NCI-H146 (cell line): ENCODE measurements at regions not wholly inside any gene's neighbourhood (a gene's known extent, or its start where the extent isn't known, plus 50 kb on each side); places are given as distances from the start of the nearest gene placed in this dataset.

ENCODE experiments used
- DNase-seq: peaks from one replicate; lab custom pipeline; 2025; lab: John Stamatoyannopoulos, UW

DNA sequence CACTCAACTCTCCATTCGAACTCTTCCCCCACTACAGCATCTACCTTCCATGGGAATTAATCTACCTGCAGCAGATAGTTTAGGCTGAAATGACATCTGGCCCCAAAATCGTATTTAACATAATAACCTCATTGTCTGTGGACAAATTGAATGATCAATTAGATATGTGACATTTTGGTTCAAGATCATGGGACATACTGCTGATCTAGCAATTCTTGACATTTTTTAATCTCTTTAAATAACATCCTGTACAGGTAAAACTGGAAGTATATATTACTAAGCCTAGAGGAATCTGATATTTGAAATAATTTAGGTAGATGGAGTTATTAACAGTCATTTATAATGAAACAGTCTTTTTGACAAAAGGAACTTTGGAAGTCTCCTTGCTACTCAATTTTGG is 702.5 kb downstream of the NLGN4X start:
- no peak for DNase-seq

DNA sequence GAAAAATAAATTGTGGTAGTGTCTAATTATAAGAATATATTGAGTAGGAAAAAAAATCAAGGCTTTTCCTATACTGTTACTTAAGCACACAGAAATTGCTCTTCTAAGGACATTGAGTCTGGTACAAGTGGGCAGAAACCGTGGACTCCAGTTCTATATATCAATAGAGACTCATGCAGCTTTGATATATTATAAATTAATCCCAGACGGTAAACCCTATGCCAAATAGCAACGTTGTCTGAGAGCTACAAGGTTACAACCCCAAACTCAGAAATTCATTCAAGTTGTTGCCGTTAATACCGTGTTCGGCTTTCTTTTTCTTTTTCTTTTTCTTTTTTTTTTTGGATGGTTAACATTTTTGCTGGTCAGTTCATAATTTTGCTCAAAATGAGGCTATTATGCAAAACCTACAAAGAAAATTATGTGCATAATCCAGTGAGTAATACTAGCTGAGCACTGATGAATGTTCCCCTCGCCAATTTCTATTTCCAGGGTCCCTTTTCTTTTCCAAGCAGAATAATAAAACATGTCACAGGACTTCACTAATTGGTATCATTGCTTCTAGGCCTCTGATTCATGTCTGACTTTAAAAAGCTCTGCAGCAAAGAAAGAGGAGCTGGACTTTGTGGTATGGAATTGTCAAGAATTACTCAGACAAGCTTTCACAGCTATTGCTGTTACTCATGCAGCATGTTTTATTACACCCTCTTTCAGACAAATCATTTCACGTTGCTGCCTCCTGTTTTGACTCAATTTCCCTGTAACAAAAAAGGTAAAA is 737.7 kb downstream of the NLGN4X start:
- no peak for DNase-seq

DNA sequence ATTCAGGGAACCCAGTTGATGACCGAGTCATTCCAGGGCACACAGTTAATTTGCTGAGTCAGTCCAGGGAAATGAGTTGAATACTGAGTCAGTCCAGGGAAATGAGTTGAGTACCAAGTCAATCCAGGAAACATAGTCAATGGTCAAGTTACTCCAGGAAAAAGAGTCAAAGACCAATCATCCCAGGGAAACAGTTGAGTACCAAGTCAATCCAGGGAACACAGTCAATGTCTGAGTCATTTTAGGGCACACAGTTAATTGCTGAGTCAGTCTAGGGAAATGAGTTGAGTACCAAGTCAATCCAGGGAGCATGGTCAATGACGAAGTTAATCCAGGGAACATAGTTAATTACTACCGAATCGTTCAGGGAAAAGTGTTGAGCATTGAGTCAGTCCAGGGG is 754.4 kb downstream of the NLGN4X start:
- no peak for DNase-seq

DNA sequence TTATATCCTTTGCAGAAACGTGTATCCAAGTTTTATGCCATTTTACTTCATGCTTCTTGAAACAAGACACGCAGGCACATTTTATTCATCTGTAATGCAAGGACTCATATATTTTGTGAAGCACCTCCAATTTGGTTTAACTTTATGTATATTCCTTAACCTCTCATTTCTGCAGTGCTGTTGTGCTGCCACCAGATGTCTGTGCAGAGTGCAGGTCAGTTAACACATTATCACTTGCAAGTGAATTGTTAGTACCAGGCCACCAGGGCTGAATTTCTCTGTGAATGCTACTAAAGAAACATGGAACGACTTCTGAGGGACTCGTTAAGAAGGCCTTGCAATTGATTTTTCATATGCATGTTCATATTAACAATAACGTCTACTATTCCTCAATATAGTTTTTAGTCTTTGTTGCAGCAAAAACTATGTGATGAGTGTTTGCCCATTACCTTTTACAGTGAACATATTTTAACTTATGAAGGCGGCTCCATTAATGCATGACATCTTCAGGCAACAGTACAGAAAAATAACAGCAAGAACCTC is 770.3 kb downstream of the NLGN4X start:
- no peak for DNase-seq

DNA sequence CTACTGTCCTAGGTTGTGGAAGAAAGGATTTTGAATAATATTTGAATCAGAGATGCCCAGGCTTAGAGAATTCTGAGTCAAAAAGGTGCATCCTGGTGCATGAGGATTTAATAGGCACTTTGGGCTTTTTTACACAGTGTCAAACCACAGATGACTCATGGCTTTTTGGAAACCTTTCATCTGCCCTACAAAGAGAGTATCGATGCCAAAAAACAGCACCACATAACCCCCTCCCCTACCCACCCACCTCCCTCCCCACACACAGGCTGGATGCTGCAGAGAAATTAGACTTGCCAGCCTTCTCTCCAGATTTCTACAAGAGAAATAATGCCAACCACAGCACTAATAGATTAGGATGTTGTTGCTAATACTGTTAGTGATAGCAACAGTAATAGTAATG is 779.3 kb downstream of the NLGN4X start:
- no peak for DNase-seq

DNA sequence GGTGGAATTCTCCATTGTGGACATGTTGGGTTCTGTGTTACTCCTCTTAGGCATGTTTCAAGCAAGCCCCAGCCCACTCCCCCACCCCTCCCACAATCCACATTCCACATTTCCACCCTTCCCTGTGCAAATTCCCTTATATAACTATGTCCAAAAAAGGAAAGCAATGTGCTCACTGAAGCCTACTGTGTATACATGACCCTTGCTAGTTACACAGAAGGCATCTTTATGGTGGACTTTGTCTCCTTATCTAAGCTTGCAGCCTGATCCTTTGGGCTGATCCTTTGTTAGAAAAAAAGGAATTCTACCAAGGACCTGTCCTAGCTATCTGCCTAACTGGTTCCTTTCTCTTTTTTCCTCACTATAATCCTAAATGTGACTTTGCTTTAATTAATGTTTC is 796.8 kb downstream of the NLGN4X start:
- DNase-seq = no peak

DNA sequence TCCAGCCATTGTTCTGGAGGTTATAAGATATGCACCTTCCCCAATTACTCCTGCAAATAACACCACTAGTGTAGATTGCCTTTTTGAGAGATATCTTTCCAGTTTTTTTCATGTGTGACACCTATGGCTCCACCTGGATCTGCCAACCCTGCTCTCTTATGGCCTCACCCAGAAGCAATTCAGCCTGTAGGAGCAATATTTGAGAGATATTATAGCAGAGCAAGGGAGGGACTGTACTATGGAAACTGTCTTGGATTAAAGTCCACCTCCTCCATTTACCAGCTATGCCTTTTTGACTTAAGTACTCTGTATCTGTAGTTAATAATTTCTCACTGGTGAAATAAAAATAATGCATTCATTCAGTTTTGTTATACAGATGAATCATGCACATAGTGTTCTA is 803.5 kb downstream of the NLGN4X start:
- no peak for DNase-seq

DNA sequence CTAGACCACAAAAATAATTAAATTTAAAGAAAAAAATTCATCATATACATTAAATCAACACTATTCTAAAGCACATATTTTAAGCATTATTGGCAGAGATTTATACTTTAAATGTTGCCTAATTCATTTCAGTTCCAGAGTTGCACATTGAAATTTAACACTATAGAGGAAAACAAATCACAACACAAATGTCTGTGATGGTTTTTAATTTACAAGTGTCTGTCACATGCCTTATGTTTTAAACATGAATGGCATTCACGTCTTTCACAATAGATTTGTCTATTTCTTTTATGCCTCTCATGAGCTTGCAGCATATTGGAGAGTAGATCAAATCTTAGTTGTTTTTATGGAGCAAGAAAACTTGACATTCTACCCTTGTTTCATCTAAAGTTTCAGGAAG is 811.3 kb downstream of the NLGN4X start:
- DNase-seq = no peak

DNA sequence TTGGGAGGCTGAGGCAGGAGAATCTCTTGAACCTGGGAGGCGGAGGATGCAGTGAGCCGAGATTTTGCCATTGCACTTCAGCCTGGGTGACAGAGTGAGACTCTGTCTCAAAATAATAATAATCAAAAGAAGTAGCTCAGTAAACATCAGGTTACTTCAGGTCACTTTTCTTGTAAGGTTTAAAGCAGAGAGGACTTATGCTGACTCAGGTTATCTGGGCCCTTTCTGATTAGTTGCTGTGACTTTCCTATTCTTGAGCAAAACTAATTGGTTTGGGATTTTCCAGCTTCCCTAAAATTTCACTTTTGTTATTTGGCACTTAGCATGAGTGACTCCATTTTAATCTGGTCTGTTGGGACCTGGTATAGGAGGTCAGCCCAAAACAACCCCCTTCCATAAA is 812.9 kb downstream of the NLGN4X start:
- no peak for DNase-seq

DNA sequence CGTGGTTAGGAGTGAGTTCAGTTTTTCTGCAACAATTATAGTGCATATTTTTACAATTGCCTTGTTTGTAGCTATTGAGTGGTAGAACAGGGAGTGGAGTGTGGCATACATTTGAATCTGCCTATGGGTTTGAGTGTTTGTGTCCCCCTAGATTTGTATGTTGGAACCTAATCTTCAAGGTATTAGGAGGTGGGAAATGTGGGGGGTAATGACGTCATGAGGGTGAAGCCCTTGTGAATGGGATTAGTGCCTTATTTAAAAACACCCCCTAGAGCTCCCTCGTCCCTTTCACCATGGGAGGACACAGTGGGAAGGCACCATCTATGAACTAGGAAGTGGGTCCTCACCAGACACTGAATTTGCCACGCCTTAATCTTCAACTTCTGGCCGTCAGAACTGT is 819.6 kb downstream of the NLGN4X start:
- no peak for DNase-seq

DNA sequence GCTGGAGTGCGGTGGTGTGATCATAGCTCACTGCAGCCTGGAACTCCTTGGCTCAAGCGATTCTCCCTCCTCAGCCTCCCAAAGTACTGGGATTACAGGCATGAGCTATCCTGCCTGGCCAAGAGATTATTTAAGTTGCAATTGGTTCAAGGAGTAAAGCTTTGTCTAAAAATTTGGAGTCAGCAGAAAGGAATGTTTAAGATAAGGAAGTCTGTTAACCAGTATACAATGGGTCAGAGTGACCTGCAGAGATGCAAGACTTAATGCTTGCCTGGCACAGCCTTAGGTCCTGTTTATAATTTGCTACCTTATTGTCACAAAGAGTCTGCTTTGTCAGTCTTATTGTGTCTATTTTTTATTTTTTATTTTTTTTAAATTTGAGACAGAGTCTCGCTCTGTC is 826.2 kb downstream of the NLGN4X start:
- DNase-seq = no peak

DNA sequence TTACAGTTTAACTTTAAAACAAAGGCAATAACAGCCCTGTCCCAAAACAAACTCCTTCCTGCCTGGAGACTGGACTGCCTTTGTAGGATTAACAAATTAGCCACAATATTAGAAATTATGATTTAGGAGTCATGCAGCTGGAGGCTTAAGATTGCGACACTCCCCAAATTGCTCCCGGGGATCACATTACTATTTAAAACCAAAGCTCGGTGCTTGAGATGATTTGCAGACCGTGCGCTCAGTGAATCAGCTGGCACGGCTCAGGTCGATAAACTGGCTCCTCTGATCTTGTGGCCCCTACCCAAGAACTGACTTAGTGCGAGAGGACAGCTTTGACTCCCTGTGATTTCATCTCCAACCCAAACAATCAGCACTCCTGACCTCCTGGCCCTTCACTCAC is 829.3 kb downstream of the NLGN4X start:
- DNase-seq = no peak

DNA sequence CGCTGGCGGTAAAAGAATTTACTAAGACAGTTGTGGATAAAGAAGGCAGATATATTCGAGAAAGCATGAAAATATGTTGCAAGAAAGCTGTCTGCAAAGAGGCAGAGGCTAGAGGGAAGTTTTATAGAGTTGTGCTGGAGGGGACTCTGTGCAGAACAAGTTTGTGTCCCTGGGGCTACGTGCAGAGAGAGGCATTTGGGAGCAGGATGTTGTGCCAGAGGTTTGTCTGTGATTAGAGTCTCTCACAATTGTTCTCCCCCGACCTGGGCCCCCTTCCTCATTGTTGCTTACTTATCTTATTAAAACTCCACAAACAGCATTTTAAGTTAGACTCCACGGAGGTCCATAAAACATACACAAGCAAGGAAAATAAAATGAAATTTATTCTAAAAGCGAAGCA is 831.3 kb downstream of the NLGN4X start:
- no peak for DNase-seq

DNA sequence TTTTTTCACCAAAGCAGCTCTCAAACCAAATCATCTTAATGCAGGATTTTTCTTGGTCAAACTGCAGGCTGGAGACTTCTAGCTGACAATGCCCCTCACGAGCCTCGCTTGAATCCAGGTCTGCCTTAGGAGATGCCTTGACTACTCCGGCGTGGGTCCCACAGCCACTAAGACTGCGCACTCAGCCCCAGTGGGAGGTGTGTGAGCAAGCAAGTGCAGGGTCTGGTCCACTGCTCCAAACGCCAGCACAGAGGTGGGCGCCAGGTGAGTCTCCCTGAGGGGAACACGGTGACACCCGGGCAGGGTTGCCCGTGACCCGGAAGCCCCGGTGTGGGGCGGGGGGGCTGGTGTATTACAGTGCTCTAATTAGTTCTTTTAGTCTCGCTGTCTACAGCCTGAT is 838.3 kb downstream of the NLGN4X start:
- DNase-seq = no peak

DNA sequence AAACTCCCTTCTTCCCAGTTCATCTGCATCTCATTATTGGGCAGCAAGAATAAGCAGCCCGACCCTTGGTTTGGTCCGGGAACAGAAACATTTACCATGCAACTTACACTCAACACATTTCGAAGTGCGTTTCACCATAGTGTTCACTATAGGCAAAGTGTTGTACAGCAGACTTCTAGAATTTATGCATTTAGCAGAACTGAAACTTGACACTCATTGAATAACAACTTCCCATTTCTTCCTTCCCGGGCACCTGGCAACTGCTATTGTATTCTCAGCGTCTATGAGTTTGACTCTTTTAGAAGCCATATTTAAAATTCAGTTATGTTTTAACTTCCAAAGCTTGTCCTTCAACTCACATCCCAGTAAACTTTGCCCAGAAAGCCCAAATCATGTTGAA is 840.6 kb downstream of the NLGN4X start:
- DNase-seq = no peak

DNA sequence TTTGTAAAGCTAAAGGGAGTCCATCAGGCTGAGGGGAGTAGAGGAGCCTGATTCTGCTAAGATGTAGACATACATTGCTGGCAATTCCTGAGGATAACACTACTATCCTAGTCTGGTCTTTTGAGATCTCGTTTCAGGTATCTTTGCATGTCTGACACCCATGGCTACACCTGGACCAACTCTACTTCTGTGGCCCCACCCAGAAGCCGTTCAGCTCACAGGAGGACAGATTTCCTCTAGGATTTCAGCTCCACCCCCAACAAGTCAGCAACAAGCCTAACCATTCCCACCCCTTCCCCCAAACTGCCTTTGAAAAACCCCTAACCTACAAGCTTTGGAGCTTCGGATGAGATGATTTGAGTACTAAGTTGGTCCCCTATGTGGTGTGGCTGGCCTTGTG is 848.2 kb downstream of the NLGN4X start:
- no peak for DNase-seq

DNA sequence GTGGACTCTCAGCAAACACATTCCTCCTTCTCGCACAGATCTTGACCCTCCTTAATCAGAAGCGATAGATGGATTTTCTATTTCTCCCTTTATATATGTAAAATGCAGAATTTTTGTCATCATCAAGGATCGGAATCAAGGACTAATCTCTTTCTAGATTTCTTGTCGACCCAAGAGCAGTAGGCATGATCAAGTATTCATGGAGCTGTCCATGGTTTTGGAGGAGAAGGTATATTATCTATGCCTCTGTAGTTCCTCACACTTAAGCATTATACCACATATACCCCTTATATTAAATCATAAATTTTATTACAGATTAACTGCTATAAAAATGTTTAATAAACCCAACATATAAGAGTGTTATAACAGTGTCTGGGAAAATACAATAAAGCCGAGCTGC is 886.8 kb downstream of the NLGN4X start:
- DNase-seq = no peak

DNA sequence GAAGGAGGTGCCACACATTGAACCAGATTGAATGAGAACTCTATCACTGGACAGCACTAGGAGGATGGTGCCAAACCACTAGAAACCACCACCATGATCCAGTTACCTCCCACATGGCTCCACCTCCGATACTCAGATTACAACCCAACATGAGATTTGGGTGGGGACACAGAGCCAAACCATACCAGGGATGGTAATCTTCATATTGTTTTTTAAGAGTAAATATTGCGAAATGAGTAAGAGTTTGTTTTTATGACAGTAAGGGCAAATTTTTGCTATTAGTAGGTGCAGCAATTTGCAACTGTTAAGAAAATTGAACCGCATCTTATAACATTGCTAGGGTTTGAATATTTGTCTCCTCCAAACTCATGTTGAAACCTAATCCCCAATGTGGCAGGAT is 891.5 kb downstream of the NLGN4X start:
- no peak for DNase-seq

DNA sequence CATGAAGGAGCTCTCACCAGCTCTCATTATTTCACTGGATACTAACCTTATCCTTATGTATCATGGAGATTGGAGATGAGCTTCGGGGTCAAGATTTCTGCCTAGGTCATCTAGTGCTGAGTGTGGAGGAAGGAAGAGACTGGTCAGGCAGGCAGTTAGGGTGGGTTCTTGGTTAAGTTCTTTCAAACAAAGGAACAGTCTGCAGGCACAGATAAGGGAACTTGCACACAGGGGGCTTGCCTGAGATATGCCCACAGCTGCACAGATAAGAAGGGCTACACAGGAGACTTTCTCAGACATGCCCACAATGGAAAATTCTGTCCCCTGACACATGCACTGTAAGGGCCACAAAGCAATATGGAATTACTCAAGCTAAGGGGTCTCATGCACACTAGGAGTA is 904.1 kb downstream of the NLGN4X start:
- no peak for DNase-seq

DNA sequence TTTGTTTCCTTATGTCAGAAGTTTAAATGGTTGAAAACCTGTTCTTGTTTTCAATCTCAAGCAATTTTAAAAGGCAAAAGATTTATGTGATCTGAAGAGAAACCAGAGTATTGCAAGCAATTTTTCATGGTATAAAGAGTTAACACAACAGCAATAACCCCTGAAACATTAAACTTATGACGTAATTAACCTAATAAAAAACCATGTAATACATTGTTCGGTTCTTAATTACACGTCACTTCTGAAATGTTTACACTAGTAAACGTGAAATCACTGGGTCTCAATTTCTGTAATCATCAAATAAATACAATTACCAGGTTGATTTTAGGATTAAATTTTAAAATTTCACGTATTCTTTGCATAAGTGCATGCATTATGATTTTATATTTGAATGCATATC is 914.5 kb downstream of the NLGN4X start:
- DNase-seq = no peak

DNA sequence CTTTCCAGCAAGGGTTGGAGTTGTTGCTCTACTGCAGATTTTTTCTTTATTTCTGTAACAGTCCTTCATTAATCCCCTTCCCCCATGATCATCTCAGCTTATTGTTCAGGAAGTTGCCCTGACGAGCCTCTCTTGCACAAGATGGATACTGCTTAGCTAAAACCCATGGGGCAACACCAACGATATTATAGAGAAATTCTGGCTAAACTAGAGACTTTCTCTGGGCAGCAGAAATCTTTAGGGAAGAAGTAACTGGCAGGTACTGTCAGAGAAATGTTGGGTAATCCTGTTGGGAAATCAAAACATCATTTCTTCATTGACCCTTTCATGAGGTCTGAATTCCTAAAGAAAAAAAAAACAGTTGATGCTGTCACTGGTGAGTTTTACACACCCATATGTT is 921.3 kb downstream of the NLGN4X start:
- no peak for DNase-seq

DNA sequence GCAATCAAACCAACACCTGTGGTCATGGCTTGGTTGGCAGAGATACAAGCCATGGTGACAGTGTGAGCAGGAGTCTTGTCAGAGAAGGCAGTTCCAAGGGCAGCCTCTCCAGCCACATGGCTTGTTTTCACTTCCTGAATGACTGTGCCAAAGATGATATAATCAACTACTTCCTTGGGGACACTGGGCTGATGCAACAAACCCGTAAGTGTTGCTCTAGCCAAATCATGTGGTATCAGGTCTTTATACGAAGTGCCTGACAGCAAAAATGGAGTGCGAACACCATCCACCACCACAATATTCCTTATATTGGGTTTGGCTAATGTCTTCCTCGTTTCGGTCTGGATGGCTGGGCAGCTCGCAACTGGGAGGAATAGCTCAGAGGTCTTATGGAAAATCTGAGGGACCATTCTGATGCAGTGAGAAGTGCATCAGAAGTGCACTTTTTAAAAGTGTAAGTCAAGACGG is 922.0 kb downstream of the NLGN4X start:
- DNase-seq = no peak

DNA sequence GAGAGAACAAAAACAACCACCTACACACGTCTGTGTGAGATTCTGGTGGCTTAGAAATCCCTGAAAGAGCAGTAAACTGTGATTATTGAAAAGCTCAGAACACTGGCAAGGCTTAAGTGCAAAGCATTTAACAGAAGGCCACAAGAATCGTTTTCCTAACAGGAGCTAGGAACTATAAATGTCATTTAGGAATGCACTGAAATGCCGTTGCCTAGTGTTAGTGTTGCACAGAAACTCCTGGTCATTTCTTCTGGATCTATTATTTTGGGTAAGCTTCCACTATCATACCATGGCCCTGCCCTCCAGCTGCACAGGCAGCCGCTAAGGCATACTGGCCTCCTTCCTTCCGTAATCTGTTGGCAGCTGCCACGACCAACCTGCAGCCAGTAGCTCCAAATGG is 923.2 kb downstream of the NLGN4X start:
- DNase-seq = no peak

DNA sequence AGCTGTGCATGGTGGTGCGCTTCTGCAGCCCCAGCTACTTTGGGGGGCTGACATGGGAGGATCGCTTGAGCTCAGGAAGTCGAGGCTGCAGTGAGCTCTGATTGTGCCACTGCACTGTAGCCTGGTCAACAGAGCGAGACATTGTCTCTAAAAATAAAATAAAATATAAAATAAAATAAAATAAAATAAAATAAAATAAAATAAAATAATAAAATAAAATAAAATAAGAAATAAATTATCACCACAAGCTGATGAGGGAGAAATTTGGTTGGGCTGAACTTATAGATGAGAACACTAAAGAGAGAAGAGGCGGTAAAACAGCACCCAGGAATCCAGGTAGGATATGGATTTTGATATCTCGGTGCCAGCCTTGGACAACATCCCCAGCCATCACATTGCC is 933.7 kb downstream of the NLGN4X start:
- no peak for DNase-seq
